Amygdala (tissue), 56 donors: ENCODE measurements at regions not wholly inside any gene's neighbourhood (a gene's known extent, or its start where the extent isn't known, plus 50 kb on each side); places are given as distances from the start of the nearest gene placed in this dataset.
"Not testable (repeated sequence)": the region's sequence is repeated elsewhere in the genome, so short reads cannot be mapped to it uniquely, and the experiment has no call there.

ENCODE experiments used
- DNase-seq, 56 donors: peaks; one replicate each; lab custom pipeline; 2025; lab: John Stamatoyannopoulos, UW

DNA sequence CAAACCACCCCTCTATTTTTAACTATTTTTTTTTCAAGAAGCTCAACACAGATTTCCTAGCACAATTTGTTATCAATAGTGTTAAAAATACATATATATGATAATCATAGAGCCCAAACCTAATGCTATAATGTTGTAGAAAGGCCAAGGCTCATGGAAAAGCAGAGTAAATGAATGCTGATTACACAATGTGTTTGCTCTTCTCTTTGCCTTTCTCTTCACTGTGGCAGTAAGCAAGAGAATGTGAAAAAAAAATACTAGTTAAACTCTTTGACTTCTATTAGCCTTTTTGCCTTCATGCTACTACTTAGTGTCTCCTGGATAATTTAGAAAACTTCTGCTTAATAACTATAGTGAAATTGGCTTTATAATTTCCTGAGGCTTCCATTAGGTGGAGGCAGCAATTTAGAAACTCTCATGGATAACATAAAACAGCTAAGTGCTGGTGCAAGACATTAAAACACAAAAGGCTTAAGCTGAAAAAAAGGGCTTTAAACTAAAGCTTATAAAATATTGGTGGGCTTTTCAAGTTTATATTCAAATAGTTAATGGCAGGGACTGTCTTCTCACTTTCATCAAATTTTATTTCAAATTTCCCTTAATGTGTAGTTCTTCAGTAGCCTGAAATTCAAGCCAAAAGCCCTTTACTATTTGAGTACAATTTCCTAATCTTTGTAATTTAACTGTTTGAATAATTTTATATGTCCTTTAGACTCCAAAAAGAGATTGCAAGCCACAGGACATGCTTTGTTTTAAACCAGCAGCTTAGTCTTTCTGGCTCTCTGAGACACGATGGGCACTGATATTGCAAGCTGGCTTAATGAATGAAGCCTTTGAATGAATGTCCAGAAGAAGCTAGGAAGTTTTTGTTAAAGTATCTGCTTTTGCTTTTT is 2031.8 kb upstream of the CDH6 start:
- DNase-seq, result no peak

DNA sequence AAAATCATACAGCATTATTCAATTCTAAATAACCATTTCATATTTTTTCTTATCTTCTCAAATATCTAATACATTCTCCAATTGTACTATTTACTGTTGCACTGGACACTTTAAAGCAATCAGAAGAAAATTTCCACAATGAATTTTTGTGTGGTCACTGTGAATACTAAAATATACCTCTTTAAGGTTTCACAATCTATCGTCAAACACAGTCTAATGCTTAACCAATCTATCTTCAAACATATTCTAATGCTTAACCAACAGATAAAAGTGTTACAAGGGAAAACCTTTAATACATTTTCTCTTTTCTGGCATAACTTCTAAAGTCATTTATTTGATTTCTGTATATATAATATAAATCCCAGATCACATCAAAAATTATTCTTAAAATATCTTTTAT is 2035.5 kb upstream of the CDH6 start:
- DNase-seq, result no peak

DNA sequence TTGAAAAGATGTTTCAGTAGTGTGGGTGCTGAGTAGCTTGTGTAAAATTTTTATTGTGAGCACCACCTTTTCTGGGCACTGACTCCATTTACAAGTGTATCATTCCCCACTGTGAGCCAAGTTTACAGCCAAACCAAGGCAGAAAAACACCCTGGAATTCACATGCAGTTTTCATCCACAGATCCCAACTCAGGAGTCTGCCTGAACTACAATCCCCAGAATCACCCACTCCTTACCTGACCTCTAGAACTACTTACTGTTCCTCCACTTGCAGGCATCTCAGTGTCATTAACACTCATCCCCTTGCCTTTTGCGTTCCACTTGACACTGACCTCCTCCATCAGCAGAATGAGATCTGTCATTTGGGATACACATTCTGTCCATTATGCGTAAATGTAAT is 2042.6 kb upstream of the CDH6 start:
- no peak for DNase-seq

DNA sequence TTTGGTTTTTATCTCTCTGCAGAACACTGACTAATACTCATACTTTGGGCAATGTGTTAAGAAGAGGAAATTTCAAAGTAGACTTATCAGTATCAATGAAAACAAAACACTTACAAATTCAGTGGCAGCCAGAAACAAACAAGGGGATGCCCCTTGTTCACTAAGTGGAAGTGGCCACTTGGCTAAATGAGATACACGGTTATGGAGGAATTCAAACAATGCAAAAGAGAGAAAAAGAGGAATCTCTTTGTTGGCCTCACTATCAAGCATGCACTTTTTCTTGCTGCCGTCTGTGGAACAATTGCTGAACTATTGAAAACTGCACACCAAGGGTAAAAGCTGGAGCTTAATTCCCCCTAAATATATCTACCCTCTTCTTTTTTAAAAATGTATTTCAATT is 2044.9 kb upstream of the CDH6 start:
- no peak for DNase-seq

DNA sequence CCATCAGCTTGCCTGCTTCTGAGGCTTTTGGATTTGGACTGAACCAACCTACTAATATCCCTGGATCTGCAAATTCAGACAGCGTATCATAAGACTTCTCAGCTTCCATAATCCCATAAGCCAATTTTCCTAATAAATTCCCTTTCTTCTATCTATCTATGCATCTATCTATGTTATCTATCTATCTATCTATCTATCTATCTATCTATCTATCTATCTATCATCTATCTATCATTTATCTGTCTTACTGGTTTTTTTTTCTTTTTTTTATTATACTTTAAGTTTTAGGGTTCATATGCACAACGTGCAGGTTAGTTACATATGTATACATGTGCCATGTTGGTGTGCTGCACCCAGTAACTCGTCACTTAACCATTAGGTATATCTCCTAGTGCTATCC is 2045.4 kb upstream of the CDH6 start:
- DNase-seq, result no peak

DNA sequence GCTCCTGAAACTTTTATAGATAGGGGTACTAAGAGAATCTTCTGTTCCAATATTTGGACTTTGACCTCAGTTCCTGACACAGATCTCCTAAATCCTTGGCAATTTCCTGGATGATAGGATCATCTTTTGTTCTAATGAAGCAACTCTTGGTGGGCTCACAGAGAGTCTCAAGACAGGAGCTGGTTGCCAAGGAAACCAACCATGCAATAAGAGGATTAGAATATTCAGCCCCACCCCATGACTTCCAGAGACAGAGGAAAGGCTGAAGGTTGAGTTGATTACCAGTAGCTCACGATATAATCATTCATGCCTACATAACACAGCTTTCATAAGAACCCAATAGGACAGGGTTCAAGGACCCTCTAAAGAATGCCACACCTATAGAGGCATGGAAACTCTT is 2050.2 kb upstream of the CDH6 start:
- DNase-seq, result no peak

DNA sequence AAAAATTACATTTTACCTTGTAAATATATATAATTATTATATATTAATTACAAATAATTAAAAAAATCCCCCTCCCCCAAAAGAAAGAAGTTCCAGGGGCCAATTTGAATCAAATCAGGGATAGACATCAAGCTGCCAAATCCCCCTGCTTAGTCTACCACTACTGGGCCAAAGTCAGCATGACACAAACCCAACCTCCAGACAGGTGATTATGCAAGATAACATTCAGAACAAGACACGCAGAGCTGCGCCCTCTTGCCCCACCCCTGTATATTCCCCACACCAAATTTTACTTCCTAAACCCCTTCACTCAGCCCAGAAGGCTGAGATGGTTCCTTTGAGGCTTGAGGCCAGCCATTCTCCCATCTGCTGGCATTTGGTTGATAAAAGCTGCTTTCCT is 2059.1 kb upstream of the CDH6 start:
- DNase-seq, result no peak

DNA sequence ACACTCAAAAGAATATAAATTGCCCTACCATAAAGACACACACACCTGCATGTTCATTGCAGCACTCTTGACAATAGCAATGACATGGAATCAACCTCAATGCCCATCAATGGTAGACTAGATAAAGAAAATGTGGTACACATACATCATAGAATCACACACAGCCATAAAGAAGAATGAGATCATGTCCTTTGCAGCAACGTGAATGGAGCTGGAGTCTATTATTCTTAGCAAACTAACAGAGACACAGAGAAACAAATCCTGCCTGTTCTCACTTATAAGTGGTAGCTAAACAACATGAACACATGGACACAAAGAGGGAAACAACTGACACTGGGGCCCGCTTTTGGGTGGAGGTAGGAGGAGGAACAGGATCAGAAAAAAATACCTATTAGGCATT is 2062.2 kb upstream of the CDH6 start:
- no peak for DNase-seq

DNA sequence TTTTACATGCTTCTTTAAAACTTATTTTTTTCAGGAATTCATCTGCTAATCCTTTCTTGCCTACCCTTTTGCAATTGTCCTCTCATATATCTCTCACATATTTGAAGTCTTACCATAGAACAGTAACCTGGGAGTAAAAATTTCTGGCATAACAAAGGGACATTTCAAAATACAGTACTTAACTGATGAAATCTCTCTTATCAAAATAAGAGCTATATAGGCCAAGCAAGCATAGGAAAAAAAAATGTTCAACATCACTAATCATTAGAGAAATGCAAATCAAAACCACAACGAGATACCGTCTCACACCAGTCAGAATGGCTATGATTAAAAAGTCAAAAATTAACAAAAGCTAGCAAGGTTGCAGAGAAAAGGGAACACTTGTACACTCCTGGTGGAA is 2062.7 kb upstream of the CDH6 start:
- no peak for DNase-seq

DNA sequence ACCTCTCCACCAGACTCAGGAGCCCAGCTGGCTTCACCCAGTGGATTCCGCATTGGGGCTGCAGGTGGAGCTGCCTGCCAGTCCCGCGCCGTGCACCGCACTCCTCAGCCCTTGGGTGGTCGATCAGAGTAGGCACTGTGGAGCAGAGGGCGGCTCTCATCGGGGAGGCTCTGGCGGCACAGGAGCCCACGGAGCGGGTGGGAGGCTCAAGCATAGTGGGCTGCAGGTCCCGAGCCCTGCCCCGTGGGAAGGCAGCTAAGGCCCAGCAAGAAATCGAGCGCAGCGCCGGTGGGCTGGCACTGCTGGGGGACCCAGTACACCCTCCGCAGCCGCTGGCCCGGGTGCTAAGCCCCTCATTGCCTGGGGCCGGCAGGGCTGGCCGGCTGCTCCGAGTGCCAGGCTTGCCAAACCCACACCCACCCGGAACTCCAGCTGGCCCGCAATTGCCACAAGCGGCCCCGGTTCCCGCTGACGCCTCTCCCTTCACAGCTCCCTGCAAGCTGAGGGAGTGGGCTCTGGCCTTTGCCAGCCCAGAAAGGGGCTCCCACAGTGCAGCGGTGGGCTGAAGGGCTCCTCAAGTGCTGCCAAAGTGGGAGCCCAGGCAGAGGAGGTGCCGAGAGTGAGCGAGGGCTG is 2065.8 kb upstream of the CDH6 start:
- DNase-seq, result not testable (repeated sequence)

DNA sequence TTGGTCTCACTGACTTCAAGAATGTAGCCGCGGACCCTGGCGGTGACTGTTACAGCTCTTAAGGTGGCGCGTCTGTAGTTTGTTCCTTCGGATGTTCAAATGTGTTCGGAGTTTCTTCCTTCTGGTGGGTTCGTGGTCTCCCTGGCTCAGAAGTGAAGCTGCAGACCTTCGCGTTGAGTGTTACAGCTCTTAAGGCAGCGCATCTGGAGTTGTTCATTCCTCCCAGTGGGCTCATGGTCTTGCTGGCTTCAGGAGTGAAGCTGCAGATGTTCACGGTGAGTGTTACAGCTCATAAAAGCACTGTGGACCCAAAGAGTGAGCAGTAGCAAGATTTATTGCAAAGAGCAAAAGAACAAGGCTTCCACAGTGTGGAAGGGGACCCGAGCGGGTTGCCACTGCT is 2067.0 kb upstream of the CDH6 start:
- not testable (repeated sequence) for DNase-seq

DNA sequence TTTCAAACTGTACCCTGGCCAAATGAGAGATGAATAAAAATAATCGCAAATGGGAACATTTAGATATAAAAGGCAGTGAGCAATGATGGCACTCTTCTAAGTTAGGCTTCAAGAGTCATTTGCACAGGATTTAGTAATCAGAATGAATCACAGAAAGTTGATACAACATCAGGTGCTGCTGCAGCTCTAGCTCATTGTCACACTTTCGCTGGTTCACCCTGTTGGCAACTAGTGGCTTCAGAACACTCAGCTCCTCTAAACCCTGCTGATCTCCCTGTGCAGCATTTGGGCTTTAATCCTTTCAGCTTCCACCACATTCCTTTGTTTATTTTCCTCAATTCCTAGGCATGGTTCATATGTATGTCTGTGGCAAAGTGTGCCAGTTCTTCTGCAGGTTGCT is 2071.2 kb upstream of the CDH6 start:
- no peak for DNase-seq

DNA sequence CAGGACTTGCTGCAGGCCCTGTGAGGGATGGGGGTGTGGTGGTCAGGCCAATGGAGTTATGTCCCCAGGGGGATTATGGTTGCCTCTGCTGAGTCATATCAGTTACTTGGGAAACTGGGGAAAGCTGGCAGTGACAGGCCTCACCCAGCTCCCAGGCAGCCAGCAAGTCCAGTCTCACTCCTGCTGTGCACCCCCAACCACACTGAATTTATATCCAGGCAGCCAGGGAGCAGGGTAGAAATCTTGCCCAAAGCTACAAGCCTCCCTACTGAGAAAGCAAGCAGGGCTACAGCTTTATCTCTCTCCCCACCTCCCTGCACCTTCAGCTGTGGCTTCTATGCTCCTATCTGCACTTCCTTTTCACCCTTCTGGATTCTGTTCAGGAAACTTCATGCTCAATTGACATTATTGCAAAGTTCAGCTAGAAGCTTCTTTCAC is 2076.0 kb upstream of the CDH9 start:
- DNase-seq, result no peak

DNA sequence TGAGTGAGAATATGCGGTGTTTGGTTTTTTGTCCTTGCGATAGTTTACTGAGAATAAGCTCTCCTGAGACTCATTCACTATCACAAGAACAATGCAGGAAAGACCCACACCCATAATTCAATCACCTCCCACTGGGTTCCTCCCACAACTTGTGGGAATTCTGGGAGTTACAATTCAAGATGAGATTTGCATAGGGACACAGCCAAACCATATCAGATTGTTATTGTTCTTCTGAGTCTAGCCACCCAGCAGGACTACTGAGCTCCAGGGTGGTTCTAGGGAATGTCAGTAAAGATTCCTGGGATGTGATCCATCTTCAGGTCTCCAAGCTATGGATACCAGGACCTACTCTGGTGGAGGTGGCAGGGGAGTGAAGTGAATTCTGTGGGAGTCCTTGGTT is 2075.1 kb upstream of the CDH9 start:
- DNase-seq, result no peak

DNA sequence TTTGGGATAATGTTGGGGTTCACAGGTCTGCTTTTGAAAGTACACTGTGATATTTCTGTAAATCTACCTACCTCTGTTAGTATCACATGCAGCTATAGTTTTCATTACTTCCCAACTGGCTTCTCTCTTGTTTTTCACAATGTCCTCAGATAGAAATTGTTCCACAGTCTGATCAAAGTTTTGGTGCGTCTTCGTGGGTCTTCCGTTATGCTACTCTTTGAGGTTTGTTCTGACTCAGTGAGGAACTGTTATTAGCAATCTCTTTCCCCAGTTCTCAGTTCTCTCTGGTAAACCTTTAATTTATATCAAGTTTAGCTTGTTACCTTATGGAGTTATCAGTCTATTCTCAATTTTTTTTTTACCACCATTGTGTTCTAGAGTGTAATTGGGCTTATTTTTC is 2061.2 kb upstream of the CDH9 start:
- no peak for DNase-seq

DNA sequence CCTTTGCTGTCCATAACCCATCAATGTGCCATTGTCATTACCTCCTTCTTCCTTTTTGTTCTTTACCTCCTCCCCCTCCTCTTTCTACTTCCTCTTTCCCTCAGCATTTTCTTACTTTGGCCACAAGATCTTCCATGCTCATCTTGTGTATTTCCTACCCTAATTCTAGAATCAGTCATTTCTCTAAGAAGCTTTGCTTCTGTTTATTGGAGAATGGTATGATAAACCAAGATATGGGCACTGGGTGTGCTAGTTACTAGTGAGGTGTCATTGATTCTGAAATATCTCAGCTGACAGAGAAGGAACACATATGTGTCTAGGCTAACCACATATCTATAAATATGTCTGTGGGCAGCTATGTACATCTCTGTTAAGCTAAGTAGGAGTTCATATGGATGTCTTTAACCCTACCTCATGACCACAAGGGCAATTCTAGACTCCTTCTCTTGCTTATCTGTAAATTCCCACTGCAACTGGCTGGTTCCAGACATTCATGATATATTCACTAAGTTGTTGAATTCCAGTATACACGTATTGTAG is 2051.3 kb upstream of the CDH9 start:
- DNase-seq, result no peak

DNA sequence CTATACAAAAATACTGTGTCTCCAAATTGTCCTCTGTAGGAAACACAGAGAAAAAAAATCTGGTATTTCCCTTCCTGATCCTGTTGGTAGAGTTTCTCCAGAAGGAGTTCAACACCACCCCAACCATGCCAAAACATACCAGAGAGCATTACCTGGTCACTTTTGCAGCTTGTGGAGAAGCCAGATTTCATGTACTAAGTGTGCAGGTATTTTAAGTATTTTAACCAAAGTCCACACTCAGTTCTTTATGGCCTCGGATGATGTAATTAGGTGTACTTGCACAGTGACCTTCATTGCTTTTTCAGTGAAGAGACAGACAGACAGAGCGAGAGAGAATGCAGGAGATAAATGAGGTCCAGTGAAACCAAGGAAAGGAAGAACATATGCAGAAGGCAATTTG is 2046.8 kb upstream of the CDH9 start:
- DNase-seq, result no peak

DNA sequence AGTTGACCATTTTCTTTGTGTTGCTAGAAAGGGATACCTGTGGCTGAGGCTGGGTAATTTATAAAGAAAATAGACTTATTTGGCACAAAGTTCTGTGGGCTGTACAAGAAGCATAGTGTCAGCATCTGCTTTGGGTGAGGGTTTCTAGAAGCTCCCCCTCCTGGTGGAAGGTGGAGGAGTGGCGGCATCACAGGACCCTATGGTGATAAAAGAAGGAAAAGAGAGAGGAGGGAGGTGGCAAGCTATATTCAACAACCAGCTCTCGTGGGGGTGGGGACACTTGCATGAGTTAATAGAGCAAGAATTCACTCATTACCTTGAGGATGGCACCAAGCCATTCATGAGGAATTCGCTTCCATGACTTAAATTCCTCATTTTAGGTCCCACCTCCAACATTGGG is 2041.4 kb upstream of the CDH9 start:
- DNase-seq, result no peak

DNA sequence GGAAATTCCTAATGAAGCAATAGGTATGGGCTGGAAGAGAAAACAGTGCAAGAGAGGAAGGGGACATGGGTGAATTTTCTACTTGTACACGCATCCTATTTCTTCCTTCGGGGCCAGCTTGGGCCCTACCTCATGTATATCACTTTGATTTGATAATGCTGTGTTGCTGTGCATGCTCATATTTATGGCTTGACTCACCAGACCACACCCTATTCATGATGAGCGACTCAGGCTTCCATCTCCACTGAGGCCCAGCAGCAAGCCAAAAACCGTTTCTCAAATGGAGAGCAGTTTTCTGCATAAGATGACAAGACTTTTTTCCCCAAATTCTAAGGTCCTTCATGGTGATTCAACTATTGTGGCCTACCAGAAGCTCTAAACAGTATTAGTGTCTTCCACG is 2039.1 kb upstream of the CDH9 start:
- DNase-seq, result no peak

DNA sequence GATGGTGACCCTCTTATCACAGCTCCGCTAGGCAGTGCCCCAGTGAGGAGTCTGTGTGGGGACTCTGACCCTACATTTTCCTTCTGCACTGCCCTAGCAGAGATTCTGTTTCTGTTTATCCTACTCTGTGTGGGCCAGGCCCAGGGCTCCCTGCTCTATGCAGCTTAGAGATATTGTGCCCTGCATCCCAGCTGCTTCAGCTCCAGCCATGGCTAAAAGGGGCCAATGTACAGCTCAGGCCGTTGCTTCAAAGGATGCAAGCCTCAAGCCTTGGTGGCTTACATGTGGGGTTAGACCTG is 2030.7 kb upstream of the CDH9 start:
- no peak for DNase-seq

DNA sequence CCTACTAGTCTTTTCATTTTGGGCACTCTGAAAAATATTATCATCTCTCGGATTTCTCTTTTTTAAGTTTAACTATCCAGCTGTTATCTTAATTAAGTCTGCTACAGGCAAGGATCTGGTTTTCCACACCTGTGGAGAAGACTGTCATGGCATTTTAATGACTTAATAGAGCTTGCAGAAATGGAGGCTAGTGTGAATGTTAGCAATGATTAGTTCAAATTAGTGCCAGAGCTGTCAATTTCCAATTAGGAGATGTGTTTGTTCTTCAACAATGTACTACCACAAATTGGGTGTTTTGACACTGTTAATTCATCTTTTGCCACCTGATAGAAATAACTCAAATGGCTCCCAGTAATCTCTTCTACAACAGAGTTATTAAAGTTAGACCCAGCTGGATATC is 2023.0 kb upstream of the CDH9 start:
- DNase-seq, result no peak

DNA sequence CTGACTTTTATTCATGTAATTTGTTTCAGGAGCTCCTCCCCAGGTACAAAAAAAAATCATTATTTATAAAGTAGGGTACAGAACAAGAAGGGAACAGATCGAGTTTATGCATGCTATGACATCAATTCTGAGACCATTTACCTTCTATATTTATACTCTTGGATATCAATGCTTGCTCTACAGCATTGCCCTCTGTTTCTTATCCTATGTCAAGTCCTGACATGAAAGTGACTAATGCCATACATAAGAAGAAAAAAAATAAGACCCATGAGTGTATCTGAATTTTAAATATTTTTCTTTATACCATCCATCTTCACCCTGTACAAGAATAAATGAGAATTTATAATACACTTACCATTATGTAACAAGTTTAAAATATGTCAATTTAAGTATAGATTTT is 2016.3 kb upstream of the CDH9 start:
- no peak for DNase-seq
